Activated CD4-positive, alpha-beta T cell treated with anti-CD3 and anti-CD28 coated beads for 24 hours (primary cell): ENCODE measurements at regions not wholly inside any gene's neighbourhood (a gene's known extent, or its start where the extent isn't known, plus 50 kb on each side); places are given as distances from the start of the nearest gene placed in this dataset.

Source experiments
- DNase-seq, 2 donors: peaks; one replicate each; pipeline ENCODE4 v3.0.0-alpha.2; 2020; ENCODE audit warnings: low read depth in 2 of 2

DNA sequence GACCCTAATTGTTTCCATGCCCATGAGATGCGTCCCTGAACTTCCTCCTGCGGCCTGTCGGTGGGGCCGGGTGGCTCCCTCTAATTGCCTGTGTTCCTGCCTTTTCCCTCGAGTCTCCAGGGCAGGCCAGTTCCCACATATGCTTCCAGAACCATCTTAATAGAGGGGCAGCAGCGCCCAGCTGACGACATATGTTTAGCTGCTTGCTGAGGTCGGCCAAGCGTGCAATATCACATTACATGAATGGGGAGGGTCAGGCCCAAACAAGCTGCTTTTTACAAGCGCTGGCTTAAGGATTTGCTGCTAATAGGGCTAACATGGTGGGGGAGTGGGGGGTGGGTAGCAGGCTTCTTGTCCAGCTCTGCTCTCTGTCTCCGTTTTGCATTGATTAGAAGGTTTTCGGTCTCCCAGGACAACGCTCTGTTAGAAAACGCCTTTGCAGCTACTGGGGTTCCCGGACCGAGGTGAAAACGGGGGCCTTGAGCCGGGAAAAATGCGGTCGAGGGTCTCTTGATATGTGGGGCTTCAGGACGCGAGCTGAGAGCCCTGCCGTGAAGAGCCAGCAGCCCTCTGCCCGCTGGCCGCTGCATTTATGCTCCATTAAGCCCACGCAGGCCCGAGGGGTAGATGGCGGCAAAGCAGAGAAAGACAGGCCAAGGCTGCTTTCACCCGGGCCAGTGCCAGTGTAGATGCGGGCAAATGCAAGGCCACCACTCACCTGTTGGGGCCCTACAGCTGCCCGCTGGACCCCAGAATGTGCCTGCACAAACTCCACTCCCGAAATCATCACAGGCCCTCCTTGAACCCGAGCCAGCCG is 308.5 kb downstream of the BMP7 start:
- no peak for DNase-seq

DNA sequence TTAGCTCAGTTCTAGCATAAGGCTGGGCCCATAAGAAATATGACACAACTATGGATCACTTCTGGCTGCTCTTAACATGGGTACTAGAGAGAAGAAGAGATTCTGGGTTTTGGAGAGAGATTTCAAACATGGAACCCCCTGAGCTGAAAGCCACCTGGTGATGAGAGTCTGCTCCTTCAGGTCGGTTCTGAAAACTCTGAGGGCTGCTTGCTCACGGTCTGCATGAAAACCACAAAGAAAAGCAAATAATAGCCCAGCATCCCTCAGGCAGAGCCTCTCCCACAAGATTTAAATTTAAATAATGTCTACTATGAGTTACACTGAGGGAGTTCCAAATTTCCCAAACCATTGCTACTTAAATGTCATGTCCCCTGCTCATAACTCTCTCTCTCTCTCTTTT is 301.5 kb downstream of the BMP7 start:
- no peak for DNase-seq

DNA sequence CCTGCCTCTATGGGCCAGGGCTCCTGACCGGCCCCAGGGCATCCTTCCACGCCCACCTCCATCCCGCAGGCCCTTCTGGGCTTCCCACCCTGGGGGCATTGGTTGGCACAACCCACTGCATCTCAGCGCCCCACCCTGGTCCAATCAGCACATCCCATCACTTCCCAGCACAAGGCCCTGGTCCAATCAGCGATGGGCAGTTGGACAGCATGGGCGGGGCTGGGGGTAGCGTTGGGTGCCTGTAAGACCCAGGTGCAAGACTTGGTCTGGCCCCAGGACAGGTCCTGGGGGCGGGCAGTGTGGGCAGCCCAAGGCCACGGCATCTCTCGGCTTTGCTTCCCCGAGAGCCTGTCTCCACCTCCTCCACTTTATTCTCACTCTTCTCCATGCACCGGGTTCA is 298.5 kb downstream of the BMP7 start:
- no peak for DNase-seq

- DNase-seq, result no peak
These were observed 297.9 kb downstream of the BMP7 start for GRCh38 chr20:56968376-56969048.

DNA sequence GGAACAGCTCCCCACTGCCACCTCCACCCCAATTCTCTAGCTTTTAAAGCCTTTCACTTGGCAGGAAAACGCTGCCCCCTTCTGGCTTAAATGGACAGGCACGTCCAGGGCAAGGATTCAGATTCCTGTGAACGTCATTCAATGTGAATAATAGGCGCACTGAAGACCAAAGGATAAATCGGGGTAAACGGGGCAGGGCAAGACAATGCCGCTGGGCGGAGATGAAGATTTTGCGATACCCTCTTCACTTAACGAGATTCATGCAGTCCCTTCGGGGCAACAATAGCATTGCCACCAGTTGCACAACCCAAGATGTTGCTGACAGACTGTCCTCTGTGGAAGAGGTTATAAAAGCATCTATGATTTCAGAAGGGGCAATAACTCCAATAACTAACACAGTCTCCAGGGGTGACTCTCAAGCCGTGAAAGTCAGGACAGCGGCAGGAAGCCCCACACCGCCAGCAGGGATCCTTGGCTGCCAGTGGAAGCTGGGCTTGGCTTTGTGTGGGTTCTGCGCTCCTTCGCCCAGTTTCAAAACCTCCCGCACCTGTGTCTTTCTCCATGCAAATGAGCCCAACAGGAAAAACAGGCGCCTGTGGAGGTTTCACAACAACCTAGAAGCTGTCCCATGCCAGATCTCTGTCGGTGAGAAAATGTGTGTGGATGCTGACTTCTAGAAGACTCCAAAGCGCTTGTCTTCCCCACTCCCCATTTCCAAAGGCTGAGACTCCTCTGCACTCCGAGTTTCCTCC is 291.8 kb downstream of the BMP7 start:
- DNase-seq, result peak in 1 of 2 donors; percentile 5

DNA sequence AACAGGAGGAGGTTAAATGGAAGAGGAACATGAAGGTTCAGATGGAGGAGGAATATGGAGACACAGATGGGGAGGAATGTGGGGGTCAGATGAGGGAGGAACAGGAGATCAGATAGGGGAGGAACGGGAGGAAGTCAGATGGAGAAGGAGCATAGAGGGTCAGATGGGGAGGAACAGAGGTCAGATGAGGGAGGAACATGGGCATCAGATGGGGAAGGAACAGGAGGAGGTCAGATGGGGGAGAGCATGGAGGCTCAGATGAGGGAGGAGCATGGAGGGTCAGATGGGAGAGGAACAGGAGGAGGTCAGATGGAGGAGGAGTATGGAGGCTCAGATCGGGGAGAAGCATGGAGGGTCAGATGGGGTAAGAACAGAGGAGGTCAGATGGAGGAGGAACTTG is 290.6 kb downstream of the BMP7 start:
- DNase-seq, result no peak

DNA sequence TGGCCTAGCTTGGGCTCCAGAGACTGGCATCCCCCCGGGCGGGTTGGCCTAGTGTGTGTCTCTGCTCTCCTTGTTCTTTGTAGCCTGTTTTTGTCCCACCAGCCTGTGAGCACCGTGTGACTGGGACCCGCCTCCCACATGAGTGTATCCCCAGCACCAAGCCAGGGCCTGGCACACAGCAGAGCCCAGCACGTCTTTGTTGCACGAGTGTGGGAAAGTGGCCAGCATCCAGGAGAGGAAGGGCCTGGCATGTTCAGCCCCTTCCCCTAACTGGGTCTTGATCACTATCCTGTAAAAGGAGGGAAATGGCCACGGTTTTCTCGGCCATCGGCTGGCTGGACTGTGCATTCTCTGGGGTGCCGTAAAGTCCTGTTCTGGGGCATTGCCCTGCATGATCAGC is 290.1 kb downstream of the BMP7 start:
- no peak for DNase-seq

GRCh38 chr20:56978475-56978874 is 288.0 kb downstream of the BMP7 start:
- no peak for DNase-seq

GRCh38 chr20:56979125-56979524 is 287.3 kb downstream of the BMP7 start:
- no peak for DNase-seq

- no peak for DNase-seq
These were observed 285.1 kb downstream of the BMP7 start for GRCh38 chr20:56981301-56981700.

- no peak for DNase-seq
These were observed 282.6 kb downstream of the BMP7 start for GRCh38 chr20:56983813-56984212.

DNA sequence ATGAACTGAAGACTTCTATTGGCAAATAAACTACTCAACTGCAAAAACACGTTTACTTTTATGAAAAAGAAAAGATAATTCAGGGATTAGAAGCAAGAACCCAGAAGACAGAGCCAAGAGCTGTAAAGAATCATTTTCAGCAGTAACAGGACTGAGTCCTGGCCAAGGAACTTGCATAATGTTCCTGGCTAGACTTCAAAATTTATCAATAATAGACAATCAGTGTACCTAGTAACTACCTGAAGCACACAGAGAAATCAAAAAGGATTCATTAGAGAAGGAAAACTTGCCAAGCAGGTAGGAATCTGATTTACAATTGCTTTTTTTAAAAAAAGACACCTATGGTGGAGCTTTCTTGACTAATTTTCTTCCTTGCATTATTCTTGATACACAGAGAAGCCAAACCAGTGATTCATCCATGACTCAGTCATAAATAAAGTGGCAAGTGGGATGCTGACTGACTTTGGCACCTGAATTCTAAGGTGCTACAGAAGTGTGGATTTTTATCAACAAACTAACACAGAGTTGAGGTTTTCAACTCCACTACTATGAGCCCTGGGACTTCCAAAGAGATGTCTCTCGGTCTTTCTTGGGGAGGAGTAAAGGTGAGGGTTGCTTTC is 281.3 kb downstream of the BMP7 start:
- DNase-seq, result no peak

DNA sequence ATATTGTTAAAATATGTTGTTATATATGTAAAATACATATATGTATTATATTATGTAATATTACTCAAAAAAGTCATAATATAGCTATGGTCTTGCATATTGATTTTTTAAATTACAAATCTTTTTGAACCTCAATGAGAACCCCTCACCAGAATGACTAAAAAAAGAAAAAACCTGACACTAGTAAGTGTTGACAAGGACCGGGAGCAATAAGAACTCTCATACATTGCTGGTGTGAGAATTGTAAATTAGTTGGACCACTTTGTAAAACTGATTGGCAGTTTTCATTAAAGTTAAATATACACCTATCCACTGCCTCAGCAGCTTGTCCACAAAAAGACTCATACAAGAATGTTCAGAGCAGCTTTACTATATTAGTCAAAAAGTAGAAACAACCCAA is 280.0 kb downstream of the BMP7 start:
- DNase-seq, result no peak

- DNase-seq, result no peak
These were observed 279.3 kb downstream of the BMP7 start for GRCh38 chr20:56986931-56987720.

- DNase-seq, result no peak
These were observed 278.5 kb downstream of the BMP7 start for GRCh38 chr20:56987986-56988385.

DNA sequence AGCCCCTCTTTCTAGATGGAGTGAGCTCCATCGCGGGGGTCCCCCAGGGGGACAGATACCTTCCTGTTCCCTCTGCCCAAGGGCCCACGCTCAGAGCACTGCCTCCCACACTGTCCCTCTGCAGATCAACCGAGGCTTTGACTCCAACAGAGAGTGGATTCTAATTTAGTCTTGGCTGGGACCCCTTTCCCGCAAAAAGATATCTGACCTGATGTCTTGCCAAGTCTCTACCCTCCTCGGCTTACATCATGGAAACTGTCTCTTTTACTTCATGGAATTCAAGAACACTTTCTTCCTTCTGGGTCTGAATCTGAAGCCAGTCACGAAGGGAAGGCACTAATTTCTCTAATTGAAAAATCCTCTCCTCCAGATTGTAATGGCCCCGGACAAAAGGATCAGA is 278.0 kb downstream of the BMP7 start:
- no peak for DNase-seq

DNA sequence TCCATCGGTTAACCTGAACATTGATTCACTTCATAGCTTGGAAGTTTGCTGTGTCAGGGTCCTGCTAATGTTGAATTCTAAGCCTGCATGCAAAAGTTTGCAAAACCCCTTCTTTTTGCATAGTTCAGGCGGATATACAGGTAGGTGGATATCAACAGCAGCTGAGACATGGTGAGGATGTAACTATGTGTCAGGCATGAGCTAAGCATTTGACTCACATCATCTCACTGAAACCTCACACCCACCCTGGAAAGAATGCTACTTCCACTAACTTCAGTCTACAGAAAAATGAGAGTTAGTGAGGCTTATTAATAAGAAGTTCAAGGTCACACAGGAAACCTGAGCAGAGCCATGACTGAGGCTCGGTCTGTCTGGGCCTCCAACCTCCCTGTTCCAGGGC is 276.9 kb downstream of the BMP7 start:
- DNase-seq, result no peak

- no peak for DNase-seq
These were observed 273.4 kb downstream of the BMP7 start for GRCh38 chr20:56993020-56993559.

DNA sequence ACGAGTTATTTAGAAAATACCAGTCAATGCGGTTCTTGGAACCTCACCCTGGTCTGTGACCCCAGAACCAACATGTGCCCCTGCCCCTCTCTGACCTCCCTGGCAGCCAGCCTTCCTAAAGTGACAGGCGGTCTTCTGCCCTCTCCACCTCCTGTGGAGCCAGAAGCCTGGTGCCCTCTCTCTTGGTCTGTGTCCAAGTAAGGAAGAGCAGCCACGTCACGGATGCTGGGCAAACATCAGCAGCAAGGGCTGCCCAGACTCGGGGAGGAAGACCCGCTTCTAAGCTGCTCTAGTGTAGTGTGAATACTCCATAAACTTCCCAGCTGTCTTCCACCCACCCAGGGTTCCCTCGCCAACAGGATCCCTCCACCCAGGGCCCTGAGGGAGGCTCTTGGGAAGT is 272.4 kb downstream of the BMP7 start:
- no peak for DNase-seq

- no peak for DNase-seq
These were observed 271.3 kb downstream of the BMP7 start for GRCh38 chr20:56995149-56995548.

GRCh38 chr20:56995635-56996075 is 270.8 kb downstream of the BMP7 start:
- peak in 1 of 2 donors; percentile 7 for DNase-seq
